ENCODE measurements at regions not wholly inside any gene's neighbourhood (a gene's known extent, or its start where the extent isn't known, plus 50 kb on each side); places are given as distances from the start of the nearest gene placed in this dataset.

- ChIA-PET CTCF (no interaction called here), POLR2A (ENCODE audit: unreplicated experiment) (no interaction called here)
- no peaks in the 10 kb centered on the region for H4K20me1 ChIP-seq (ENCODE audit: low read length)
- H3K9me3 ChIP-seq (ENCODE audit: low read length) = no peaks in the 10 kb centered on the region
- no peaks in the 10 kb centered on the region for H3K9me2 ChIP-seq (replicated peaks; ENCODE audit: low read length)
- H3K4me3 ChIP-seq (ENCODE audit: low read length) = no peak overlapping the region
- H3K27me3 ChIP-seq (ENCODE audit: low read length) = peaks cover 93% of the 10 kb centered on the region
- TF ChIP-seq EZH2phosphoT487 (IDR thresholded peaks at IDR 0.05; ENCODE audit: borderline replicate concordance, low read length) (no peak), EZH2 (IDR thresholded peaks at IDR 0.05; ENCODE audit: low read length, unreplicated experiment) (peak; percentile 39)
- TF ChIP-seq, protein P1, sequence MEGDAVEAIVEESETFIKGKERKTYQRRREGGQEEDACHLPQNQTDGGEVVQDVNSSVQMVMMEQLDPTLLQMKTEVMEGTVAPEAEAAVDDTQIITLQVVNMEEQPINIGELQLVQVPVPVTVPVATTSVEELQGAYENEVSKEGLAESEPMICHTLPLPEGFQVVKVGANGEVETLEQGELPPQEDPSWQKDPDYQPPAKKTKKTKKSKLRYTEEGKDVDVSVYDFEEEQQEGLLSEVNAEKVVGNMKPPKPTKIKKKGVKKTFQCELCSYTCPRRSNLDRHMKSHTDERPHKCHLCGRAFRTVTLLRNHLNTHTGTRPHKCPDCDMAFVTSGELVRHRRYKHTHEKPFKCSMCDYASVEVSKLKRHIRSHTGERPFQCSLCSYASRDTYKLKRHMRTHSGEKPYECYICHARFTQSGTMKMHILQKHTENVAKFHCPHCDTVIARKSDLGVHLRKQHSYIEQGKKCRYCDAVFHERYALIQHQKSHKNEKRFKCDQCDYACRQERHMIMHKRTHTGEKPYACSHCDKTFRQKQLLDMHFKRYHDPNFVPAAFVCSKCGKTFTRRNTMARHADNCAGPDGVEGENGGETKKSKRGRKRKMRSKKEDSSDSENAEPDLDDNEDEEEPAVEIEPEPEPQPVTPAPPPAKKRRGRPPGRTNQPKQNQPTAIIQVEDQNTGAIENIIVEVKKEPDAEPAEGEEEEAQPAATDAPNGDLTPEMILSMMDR (conservative IDR thresholded peaks at IDR 0.05; ENCODE audit: low read depth, low read length) = no peak
- no peaks in the 10 kb centered on the region for H3K4me1 ChIP-seq (ENCODE audit: insufficient read depth, low read length)
- ATAC-seq (no peak), DNase-seq (no peak)
- H3K27ac ChIP-seq (ENCODE audit: low read length) = no peak overlapping the region
- H3F3A ChIP-seq (ENCODE audit: low read length, unreplicated experiment) = no peaks in the 10 kb centered on the region
- no peak overlapping the region for H3K9ac ChIP-seq (ENCODE audit: low read length)
- H2AFZ ChIP-seq (ENCODE audit: low read length) = no peak overlapping the region
- intact Hi-C loops (cut with micrococcal nuclease) = no loop called here
- H3K36me3 ChIP-seq (ENCODE audit: low read depth, low read length) = no peaks in the 10 kb centered on the region
- no TSS peak for BruUV-seq (replicated peaks)
- no peak overlapping the region for H3K4me2 ChIP-seq (ENCODE audit: low read length)
- H3K79me2 ChIP-seq (ENCODE audit: low read length) = no peaks in the 10 kb centered on the region
These were observed 1366.8 kb upstream of the TMEM132C start for GRCh38 chr12:126899926-126900792.

- H3K36me3 ChIP-seq (ENCODE audit: low read depth, low read length) = no peaks in the 10 kb centered on the region
These were observed 1363.7 kb upstream of the TMEM132C start for GRCh38 chr12:126903027-126903876.

More at GRCh38 chr12:126903027-126903876, 1363.7 kb upstream of the TMEM132C start:
- Histone ChIP-seq H2AFZ (ENCODE audit: low read length) (no peak overlapping the region), H3K27ac (ENCODE audit: low read length) (no peak overlapping the region), H3K9me2 (replicated peaks; ENCODE audit: low read length) (no peaks in the 10 kb centered on the region), H4K20me1 (ENCODE audit: low read length) (no peaks in the 10 kb centered on the region), H3K9me3 (ENCODE audit: low read length) (no peaks in the 10 kb centered on the region), H3K27me3 (ENCODE audit: low read length) (peaks cover 88% of the 10 kb centered on the region), H3K9ac (ENCODE audit: low read length) (no peak overlapping the region), H3F3A (ENCODE audit: low read length, unreplicated experiment) (no peaks in the 10 kb centered on the region), H3K4me2 (ENCODE audit: low read length) (no peak overlapping the region), H3K4me1 (ENCODE audit: insufficient read depth, low read length) (no peaks in the 10 kb centered on the region), H3K79me2 (ENCODE audit: low read length) (no peaks in the 10 kb centered on the region), H3K4me3 (ENCODE audit: low read length) (no peak overlapping the region)
- TF ChIP-seq EZH2phosphoT487 (IDR thresholded peaks at IDR 0.05; ENCODE audit: borderline replicate concordance, low read length) = no peak
- TF ChIP-seq, protein P1 (conservative IDR thresholded peaks at IDR 0.05; ENCODE audit: low read depth, low read length) = no peak
- CTCF ChIA-PET = no interaction called here
- ATAC-seq = no peak
- DNase-seq = no peak
- no TSS peak for BruUV-seq (replicated peaks)
- POLR2A ChIA-PET (ENCODE audit: unreplicated experiment) = no interaction called here
- intact Hi-C loops (cut with micrococcal nuclease) = no loop called here

Data from PC-3 (cell line).